Limb (tissue), 2 donors: ENCODE measurements at regions not wholly inside any gene's neighbourhood (a gene's known extent, or its start where the extent isn't known, plus 50 kb on each side); places are given as distances from the start of the nearest gene placed in this dataset.
"Not testable (repeated sequence)": the region's sequence is repeated elsewhere in the genome, so short reads cannot be mapped to it uniquely, and the experiment has no call there.

Source experiments
- DNase-seq, 2 donors: peaks; one replicate each; pipeline ENCODE4 v3.0.0-alpha.2; 2016; ENCODE audit errors: extremely low spot score in 2 of 2

DNA sequence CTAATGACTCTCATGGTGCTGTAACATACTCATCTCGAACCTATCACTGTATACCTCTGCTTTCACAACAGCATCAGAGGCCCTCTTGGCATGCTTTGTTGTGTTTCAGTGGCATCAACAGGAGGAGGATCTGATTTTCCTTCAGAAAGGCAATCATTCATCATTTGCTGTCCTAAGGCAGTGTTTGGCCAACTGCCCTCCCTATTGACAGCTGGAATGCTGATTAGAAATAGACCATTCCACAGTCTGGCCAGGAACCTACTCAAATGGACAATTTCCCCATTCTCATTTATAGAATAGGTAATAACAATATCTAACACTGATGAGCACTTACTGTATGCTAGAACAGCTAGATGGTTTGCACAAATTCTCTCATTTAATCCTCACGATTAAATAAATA, 310.6 kb upstream of the PTBP2 start:
- no peak for DNase-seq

DNA sequence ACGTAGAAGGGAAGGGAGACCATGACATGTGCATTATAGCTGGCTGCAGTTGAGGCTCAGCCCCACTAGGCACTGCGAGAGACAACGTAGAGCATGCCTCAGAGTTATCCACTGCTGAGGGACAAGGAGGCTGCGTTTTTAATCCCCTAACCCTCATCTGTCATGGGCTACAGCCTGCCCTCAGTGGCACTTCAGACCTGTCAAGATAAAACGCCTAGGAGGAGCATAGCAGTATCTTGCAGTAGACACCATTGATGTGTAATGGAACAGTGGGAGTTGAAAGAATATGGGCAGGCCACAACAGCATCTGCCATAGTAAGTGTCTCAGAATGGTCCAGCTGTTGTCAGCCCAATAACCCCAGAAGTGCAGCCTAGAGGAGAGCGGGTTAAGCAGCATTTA, 307.0 kb upstream of the PTBP2 start:
- no peak for DNase-seq

DNA sequence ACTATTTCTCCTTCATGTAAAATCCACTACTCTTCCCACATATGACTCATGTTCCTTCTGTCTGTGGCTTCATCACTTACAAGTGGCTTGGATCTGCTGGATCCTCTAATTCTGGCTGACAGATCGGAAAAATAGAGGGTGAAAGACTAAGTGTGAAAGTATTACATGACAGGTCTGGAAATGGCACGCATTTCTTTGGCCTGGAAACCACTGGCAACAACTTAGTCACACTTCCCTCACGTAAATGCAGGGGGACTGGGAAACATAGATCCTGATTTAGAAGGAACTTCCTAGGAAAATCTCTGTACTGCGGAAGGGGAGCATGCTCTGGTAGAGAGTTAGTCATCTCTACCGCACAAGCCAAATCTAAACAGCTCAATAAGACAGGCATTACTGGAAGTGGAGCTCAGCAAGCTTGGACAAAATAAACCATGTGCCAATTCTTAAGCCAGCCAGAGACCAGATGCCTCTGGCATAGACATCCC, 305.4 kb upstream of the PTBP2 start:
- DNase-seq: peak in 1 of 2 donors; percentile 66

DNA sequence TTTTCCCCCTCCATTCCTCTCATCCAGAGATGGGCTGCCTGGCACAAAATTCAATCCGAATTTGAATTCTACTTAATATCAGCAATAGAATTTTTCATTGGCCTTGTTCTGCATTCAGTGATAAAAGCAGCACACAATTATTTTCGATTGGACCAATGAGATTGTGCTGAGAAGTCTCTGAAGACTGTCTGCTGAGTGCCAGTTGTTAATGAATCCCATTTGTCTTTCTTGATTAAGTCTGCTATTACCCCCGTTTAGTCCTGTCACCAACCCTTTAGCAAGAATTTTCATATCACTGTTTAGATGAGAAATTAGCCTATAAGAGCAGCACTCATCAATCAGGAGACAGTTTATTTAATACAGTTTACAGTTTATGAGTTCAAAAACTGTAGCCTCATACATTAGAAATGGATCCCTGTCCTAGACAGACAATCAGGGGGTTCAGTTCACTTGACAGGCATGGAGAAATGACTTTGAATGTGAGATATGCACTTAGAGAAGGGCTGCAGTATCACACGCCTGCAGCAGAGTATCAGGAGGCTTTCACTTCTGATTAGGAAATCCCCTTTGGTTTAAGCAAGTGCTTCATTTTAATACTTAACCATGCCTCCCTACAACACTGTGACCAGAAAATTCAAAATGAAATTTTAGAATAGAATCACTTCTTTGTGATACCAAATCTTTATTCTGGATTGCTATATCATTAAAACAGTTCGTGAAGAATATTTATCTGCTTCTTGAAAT, 304.7 kb upstream of the PTBP2 start:
- no peak for DNase-seq

DNA sequence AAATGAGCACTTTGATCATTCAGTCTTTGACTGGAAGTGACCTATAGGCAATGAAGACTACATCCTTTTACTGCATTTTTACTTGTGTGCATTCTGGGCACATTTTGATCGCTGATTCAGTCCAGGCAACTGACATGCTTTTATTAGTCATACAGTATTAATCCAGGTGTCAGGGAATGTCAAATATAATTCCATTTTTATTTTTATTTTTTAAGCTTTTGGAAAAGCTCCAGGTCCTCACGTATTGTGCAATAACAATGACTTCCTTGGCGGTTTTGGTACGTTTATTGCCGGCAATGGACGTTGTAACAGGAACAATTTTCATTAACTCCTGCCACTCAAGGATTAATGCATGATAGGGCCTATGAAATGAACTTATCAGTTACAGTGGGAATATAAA, 302.6 kb upstream of the PTBP2 start:
- DNase-seq: no peak

DNA sequence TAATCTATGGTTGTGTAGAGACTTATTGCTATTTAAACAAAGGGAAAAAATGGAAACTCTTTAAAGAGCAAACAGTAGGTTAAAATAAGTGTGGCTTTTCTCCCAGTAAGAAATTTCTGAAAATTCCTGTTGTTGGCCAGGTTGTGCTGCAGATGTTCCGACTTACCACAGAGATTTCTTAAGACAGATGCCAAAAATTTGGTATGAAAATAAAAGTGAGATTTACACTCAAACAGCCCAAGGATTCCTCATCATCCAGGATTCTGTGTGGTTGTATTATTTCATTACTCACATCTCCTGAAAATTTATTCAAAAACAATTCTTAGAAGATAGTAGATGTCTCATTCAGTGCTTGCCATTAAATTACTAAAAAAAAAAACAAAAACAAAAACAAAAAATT, 296.7 kb upstream of the PTBP2 start:
- no peak for DNase-seq

DNA sequence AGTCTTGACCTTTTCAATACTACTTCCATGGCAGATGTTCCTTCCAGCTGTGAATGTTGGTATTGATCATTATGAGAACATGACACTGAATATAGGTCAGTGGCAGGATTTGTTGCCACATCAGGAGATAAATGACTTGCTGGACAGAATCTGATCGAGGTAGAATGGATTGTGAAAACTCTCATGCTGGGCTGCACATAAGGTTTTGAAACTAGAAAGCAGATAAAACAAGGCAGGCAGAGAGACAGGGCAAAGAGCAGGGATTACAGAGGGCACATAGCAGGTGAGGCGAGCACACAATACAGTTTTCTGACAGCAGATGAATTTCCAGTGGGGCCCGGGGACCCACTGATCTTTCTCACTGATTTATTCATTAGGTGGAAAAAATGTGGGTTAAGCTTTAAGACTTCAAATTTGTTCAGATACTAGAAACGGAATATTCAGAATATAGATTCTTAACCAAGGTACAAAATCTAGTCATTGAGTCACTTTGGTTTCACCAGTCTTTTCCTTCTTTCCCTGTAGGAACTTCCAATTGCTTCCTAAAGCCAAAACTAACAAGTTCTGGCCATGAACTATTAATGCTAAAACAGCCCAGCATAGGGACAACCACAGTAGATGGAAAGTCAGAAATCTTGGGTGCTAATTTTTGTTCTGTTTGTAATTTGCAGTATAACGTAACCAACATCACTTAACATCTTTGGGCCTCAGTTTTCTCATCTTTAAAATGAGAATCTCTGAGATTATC, 296.0 kb upstream of the PTBP2 start:
- no peak for DNase-seq

DNA sequence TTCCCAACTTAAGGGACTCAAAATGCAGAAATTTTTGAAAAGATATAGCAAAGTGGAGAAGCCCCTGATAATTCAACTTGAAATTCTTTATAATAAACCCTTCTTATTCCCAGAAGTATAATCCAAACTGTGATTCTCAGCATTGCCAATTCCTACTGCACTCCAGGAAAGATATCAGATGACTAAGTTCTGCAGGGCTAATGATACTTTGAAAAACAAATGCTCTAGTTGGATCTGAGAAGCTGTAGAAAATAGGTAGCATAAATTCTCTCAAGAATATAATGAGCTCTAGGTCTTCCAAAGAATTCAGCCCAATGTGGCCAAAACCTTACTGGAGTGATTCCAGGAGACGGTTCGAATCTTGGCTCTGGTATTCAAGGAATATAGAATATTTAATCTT, 294.0 kb upstream of the PTBP2 start:
- peak in 1 of 2 donors; percentile 21 for DNase-seq

DNA sequence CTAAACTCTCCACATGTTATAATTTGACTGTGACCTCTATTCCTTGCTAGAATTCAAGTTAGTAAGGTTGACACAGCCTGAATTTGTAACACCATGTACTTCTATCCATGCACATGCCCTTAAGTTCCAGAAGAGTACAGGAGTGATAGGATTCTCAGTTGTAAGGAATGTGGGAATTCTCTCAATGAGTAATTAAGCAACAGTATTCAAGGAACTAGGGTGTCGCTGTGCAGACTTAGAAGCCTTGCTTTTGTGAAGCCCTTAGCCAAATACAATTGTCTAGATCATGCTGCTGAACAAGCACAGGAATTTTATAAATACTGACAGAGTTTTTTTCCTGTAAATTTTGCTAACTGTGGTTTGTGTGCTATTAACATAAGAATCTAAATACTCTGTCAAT, 276.3 kb upstream of the PTBP2 start:
- no peak for DNase-seq

DNA sequence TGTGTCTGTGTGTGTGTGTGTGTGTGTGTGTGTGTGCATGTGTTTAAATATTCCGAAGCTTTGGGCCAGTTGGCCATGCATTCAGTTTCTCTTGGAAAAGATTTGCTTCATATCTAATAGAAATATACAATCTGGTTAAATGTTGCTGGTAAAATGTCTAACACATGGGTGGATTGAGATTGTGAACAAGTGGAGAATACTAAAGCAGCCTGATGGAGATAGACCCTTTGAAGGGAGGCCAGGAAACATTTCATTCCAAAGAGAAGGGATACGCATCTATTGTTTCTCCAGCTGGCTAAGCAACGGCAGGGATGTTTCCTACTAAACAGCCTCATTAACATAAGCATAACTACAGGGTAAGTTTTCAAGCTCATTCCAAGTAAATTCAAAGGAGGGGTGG, 257.5 kb upstream of the PTBP2 start:
- DNase-seq: peak in 1 of 2 donors; percentile 71

DNA sequence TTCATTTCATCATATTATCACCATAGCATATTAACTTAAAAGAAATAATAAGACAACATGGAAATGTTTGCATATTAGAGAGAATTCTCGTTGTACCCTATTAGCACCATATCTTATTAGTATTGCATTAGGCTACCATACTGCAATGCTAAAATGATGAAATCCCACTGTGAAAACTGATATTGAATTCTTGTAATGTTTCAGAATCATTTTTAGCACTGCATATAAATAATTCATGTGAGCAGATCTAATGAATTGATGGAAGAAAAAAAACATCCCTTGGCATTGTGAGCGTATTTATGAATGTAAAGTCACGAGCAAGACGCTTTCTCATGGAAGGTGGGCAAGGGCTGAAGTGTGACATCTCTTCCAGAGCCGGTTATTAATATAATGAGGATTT, 257.1 kb upstream of the PTBP2 start:
- DNase-seq: no peak

DNA sequence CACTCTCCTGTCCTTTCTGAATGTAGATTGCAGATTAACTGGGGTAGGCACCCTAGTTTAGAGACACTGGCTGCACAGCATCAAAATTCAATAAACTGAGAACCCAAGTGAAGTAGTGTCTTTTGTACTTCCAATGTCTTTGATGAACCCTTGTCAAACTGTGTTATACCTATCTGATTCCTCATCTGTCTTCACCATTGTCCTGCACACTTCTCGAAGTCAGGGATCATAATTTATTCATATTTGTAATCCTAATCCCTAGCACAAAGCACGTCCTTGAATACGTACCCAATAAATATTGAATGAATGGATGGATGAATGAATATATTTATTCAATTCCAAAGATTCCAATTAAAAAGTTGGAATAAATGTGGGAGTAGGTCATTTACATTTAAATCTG, 256.6 kb upstream of the PTBP2 start:
- DNase-seq: no peak

DNA sequence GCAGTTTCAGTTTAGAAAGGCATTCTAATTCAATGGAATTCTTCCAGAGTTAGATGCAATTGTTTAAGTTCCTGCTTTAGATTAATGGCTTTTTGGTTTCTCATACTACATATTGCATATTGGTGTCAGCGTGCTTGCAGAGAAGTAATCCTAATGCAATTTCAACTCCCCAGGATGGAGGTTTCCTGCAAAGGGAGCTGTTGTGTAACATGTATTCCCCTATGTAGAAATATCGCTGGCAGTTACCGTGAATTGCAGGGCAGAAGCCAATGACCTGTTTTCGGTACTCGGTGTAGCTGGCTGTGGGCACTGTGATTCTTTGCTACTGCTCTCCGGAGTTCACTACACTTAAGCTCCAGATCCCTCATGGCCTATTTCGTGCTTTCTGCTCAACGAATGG, 256.1 kb upstream of the PTBP2 start:
- no peak for DNase-seq

DNA sequence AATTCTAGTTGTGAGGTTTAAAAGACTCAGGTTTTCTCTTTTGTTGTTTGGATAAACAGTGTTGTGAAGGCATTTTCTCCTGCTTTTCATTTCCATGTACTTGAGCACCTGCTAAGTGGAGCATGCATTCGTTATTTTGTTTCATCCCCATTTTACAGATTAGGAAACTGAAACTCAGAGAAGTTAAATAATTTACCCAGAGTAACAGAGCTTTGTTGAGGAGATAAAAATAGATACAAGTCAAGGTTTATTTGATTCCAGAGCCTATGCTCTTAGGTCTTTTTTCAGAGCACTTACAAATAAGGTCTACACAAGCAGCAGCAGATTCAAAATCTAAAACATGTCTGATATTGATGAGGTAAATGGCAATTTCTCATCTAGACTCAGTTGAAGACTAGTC, 254.7 kb upstream of the PTBP2 start:
- DNase-seq: no peak

DNA sequence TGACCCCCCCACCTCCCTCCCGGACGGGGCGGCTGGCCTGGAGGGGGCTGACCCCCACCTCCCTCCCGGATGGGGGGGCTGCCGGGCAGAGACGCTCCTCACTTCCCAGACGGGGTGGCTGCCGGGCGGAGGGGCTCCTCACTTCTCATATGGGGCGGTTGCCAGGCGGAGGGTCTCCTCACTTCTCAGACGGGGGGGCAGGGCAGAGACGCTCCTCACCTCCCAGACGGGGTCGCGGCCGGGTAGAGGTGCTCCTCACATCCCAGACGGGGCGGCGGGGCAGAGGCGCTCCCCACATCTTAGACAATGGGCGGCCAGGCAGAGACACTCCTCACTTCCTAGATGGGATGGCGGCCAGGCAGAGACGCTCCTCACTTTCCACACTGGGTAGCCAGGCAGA, 251.9 kb upstream of the PTBP2 start:
- not testable (repeated sequence) for DNase-seq

DNA sequence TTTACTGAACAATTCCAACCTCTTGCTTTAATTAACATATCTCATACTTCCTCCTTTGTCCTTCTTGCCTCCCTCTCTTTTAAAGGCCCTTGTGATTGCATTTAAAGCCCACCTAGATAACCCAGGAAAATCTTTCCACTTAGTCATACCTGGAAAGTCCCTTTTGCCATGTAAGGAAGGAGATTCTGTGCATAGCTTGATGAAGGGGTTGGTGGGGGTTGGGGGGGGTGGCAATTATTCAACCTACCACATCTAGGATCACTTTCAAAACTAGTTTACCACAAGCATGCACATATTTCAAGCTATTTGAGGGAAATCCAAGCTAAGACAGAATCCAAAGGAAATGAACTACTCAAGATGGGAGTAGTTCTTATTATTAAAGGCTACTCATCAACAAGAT, 249.1 kb upstream of the PTBP2 start:
- no peak for DNase-seq

DNA sequence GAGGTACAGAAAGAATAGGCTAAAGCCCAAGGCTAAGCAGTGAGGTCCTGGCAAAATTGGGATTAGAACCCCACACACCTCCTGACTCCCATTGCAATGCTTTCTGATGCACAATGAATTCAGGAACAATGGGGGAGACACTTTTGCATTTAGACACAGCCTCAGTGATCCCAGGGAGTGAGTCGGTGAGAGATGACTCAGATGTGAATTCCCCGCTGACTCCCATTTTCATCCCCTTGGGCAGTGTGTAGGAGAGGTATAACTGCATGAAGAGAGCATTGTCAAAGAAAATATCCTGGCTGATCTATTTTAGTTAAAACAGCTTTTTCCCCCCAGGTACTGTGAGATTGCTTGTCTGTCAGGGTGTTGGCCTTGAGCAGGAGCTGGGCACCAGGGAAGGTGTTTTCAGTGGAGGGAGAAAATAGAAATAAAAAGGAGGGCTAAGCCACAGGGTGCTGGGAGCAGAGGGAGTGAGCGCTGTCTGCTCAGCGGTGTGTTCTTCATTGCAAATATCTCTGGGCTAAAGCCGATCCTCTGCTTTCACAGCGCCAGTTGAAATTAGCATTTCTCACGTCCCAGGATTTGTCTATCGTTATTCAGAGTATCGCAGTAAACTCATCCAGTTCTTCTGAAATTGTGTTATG, 247.7 kb upstream of the PTBP2 start:
- no peak for DNase-seq

DNA sequence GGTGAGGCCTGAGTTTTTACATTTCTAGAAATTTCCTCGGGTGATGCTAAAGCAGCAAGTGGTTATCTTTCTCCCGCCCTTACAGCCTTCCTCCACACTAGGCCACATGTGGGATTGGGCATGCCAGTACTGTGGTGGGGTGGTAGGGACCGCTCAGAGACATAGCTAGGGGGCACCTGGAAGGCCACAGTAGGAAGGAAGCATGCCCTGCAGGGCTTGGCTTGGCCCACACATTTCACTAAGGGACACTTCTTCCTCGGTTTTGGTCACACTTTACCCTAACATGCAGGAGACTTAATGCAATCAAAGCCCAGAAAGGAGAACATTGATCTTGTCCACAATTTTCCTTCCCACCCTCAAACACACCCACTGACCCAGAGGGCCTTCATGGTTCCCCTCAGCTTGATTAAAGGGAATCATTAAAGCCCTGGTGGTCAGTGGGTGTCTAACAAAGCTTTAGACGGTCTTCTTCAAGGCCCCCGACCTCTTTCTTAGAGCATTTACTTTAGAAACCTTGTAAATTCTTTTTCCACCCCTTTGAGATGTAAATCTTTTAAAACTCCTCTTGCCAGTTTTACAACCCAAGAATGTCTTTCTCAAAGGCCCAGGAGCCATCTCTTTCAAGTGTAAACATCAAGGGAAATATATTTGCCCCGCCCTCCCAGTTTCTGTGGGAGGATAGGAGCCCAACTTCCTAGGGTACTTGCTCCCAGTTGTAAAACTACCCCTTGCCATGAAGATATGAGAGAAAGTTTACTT, 246.4 kb upstream of the PTBP2 start:
- no peak for DNase-seq

DNA sequence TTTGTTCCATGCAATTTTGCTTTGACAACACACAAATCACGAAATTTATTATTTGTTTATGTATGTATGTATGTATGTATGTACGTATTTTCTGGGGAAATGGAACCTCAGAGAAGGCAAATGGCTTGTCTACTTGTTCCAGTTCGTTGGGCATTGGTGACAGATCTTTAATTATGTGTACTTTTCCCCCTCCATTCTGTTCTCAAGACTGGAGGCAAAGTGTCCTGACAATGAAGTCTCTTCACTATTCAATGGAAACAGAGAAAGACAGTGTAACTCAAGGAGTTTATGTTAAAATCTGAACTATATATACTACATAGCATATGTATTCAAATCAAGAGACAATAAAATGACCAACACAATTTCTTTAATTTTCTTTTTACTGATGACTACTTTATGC, 245.7 kb upstream of the PTBP2 start:
- no peak for DNase-seq

DNA sequence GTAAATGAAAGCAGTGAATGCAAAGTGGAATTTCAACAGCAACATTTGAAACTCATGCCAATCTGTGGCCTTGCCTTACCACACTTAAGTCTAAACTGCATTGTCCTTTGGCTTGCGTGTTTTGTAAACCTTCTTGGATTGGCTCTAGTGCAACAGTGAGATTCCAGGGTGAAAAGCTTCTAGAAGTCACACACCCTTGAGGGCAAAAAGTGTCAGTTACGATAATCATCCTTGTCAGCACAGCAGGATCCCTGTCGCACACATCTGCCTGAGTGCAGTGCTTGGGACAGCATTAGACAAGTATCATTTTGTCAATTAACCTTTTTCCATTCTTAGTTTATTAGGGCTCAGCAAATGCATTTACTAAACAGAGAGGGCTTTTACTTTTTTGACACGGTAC, 243.4 kb upstream of the PTBP2 start:
- DNase-seq: no peak

DNA sequence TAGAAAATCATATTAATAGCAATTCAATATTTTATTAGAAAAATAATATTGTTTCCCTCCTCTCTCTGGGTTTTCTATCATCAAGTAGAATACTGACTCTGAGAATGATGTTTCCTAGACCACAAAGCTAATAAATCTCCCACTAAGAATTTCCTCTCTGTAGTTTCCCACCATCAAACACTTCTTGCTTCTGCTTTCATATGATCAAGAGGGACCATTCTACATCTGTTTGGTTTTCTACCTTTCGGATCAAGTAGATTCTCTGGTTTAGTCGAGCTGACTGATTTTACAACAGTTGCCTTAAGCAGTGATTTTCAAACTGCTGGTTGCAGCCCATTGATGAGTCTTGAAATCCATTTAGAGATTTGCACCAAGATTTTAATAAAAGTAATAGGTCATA, 240.2 kb upstream of the PTBP2 start:
- DNase-seq: no peak

DNA sequence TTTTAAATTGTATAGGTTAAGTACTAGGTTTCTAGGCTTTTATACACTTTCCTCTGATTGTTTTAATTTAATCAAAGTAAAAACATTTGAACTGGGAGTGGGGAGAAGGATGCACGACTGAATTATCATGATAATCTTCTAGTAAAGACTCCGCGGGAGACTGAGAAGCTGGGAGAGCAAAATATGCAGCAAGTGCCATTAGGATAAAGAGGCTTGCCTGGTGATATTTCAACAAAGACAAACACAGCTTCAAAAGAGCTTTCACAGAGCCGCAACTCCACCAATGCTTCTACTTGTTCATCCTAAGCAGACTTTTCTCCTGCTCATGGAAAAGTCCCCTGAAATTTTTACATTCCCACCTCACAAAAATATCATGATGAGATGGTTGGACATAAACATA, 239.0 kb upstream of the PTBP2 start:
- DNase-seq: no peak
